IMR-90 (cell line): ENCODE measurements at regions not wholly inside any gene's neighbourhood (a gene's known extent, or its start where the extent isn't known, plus 50 kb on each side); places are given as distances from the start of the nearest gene placed in this dataset.
A peak's percentile ranks its signal among the peaks of the same experiment; 100 is the strongest.

ENCODE experiments used
- ATAC-seq: fragments of 200-7000 bp; cut with Tn5 transposase; 2 replicates; pipeline ENCODE4 v1.9.1; 2020; ENCODE audit warnings: low read depth, mild to moderate bottlenecking, moderate library complexity
- BruUV-seq: library from RNA; stranded (reverse); fragments of 400-500 nt; replicated peaks from 2 replicates; lab custom pipeline; 2021; lab: Mats Ljungman, UMichigan
- CTCF ChIA-PET: fragments of 300-600 bp; formaldehyde crosslinking; extraction: SDS; loops from one replicate; lab custom pipeline; 2021; ENCODE audit warnings: antibody characterized with exemption; lab: Yijun Ruan, JAX
- POLR2A ChIA-PET: fragments of 300-600 bp; sonication (Branson Sonifier 250); formaldehyde crosslinking; loops from one replicate; lab custom pipeline; 2022; ENCODE audit warnings: antibody characterized with exemption; ENCODE audit not compliant: unreplicated experiment; lab: Charles Lee
- DNase-seq: peaks from one replicate; pipeline ENCODE4 v3.0.0; 2013
- H2AFZ ChIP-seq: replicated peaks from 2 replicates; pipeline ENCODE3; 2013; ENCODE audit warnings: low read length, mild to moderate bottlenecking; ENCODE audit not compliant: poor library complexity
- H2AK5ac ChIP-seq: 2 replicates; pipeline ENCODE4 v1.6.1; 2013; ENCODE audit warnings: low read depth, low read length, inconsistent platforms
- H2AK9ac ChIP-seq: replicated peaks from 2 replicates; pipeline ENCODE3; 2013; ENCODE audit warnings: mild to moderate bottlenecking, low read depth, low read length, moderate library complexity; ENCODE audit not compliant: poor library complexity
- H2BK120ac ChIP-seq: 2 replicates; pipeline ENCODE4 v1.6.1; 2013; ENCODE audit warnings: low read depth, low read length, inconsistent platforms
- H2BK15ac ChIP-seq: 3 replicates; pipeline ENCODE4 v1.6.1; 2013; ENCODE audit warnings: low read depth, low read length, inconsistent platforms
- H2BK20ac ChIP-seq: 2 replicates; pipeline ENCODE4 v1.6.1; 2013; ENCODE audit warnings: low read depth, mild to moderate bottlenecking, inconsistent platforms, low read length, moderate library complexity
- H2BK5ac ChIP-seq: 2 replicates; pipeline ENCODE4 v1.6.1; 2013; ENCODE audit warnings: mild to moderate bottlenecking, low read depth, low read length, inconsistent platforms; ENCODE audit not compliant: poor library complexity, severe bottlenecking
- H3K14ac ChIP-seq: replicated peaks from 2 replicates; pipeline ENCODE4 v1.6.1; 2013; ENCODE audit warnings: low read depth, low read length, inconsistent platforms
- H3K18ac ChIP-seq: 2 replicates; pipeline ENCODE4 v1.6.1; 2013; ENCODE audit warnings: low read depth, low read length, control low read depth
- H3K23ac ChIP-seq: 2 replicates; pipeline ENCODE4 v1.6.1; 2013; ENCODE audit warnings: low read depth, low read length, inconsistent platforms
- H3K27ac ChIP-seq: 2 replicates; pipeline ENCODE4 v1.5.1; 2013; ENCODE audit warnings: mild to moderate bottlenecking, control low read depth, low read length; ENCODE audit not compliant: insufficient read depth
- H3K27me3 ChIP-seq: 2 replicates; pipeline ENCODE4 v1.6.1; 2013; ENCODE audit warnings: low read length; ENCODE audit not compliant: control insufficient read depth, insufficient read depth
- H3K36me3 ChIP-seq: 2 replicates; pipeline ENCODE4 v1.6.1; 2013; ENCODE audit warnings: low read length, mixed read lengths; ENCODE audit not compliant: control insufficient read depth, insufficient read depth
- H3K4ac ChIP-seq: 2 replicates; pipeline ENCODE4 v1.6.1; 2013; ENCODE audit warnings: low read depth, low read length, inconsistent platforms
- H3K4me1 ChIP-seq: 2 replicates; pipeline ENCODE4 v1.6.1; 2013; ENCODE audit warnings: low read length, mixed read lengths; ENCODE audit not compliant: control insufficient read depth, insufficient read depth
- H3K4me2 ChIP-seq: 2 replicates; pipeline ENCODE4 v1.6.1; 2013; ENCODE audit warnings: low read depth, mild to moderate bottlenecking, control low read depth, low read length, moderate library complexity
- H3K4me3 ChIP-seq: 2 replicates; pipeline ENCODE4 v1.5.1; 2013; ENCODE audit warnings: low read depth, mild to moderate bottlenecking, control low read depth, low read length, moderate library complexity; ENCODE audit not compliant: insufficient read depth
- H3K56ac ChIP-seq: 2 replicates; pipeline ENCODE4 v1.6.1; 2013; ENCODE audit warnings: low read length, inconsistent platforms; ENCODE audit not compliant: insufficient read depth; ENCODE audit errors: extremely low read depth
- H3K79me1 ChIP-seq, 2 experiments: 2 replicates each; pipeline ENCODE4 v1.6.1; 2013; ENCODE audit warnings: low read length in 2 of 2, inconsistent platforms in 1 of 2, low read depth in 1 of 2
- H3K9ac ChIP-seq: 2 replicates; pipeline ENCODE4 v1.6.1; 2013; ENCODE audit warnings: low read depth, low read length, control low read depth
- H3K9me1 ChIP-seq: 2 replicates; pipeline ENCODE4 v1.6.1; 2013; ENCODE audit warnings: low read length, inconsistent platforms; ENCODE audit not compliant: insufficient read depth
- H3K9me3 ChIP-seq: 2 replicates; pipeline ENCODE4 v1.6.1; 2013; ENCODE audit warnings: low read length; ENCODE audit not compliant: control insufficient read depth, insufficient read depth
- H4K20me1 ChIP-seq: 2 replicates; pipeline ENCODE4 v1.6.1; 2013; ENCODE audit warnings: low read length, inconsistent platforms; ENCODE audit not compliant: insufficient read depth
- H4K5ac ChIP-seq: 2 replicates; pipeline ENCODE4 v1.6.1; 2013; ENCODE audit warnings: mild to moderate bottlenecking, low read depth, low read length, control low read depth
- H4K8ac ChIP-seq, 2 experiments: 2 replicates each; pipeline ENCODE4 v1.6.1; 2013; ENCODE audit warnings: low read depth in 2 of 2, low read length in 2 of 2, control low read depth in 1 of 2, inconsistent platforms in 1 of 2
- H4K91ac ChIP-seq: 2 replicates; pipeline ENCODE4 v1.6.1; 2013; ENCODE audit warnings: low read depth, low read length, inconsistent platforms; ENCODE audit not compliant: insufficient read depth
- BHLHE40 ChIP-seq: fragments of 150-350 bp; IDR thresholded peaks from 2 replicates; pipeline ENCODE4 v1.6.1; 2016; ENCODE audit warnings: mild to moderate bottlenecking, low read depth, low read length
- CHD1 ChIP-seq: IDR thresholded peaks from 2 replicates; pipeline ENCODE4 v1.6.1; 2012; ENCODE audit warnings: low read depth, low read length, improper control_type of control experiment
- ELK1 ChIP-seq: fragments of 150-350 bp; IDR thresholded peaks from 2 replicates; pipeline ENCODE4 v1.6.1; 2016; ENCODE audit warnings: low read depth, mild to moderate bottlenecking, low read length, moderate library complexity, borderline replicate concordance
- FOS ChIP-seq: fragments of 150-350 bp; IDR thresholded peaks from 2 replicates; pipeline ENCODE4 v1.6.1; 2016; ENCODE audit warnings: low read depth, low read length
- MAFK ChIP-seq: IDR thresholded peaks from 2 replicates; pipeline ENCODE4 v1.6.1; 2012; ENCODE audit warnings: low read depth, low read length, improper control_type of control experiment
- MAZ ChIP-seq: IDR thresholded peaks from 2 replicates; pipeline ENCODE4 v1.6.1; 2012; ENCODE audit warnings: low read depth, mild to moderate bottlenecking, low read length, improper control_type of control experiment, moderate library complexity, borderline replicate concordance
- MXI1 ChIP-seq: IDR thresholded peaks from 2 replicates; pipeline ENCODE4 v1.6.1; 2012; ENCODE audit warnings: low read depth, mild to moderate bottlenecking, low read length, moderate library complexity, borderline replicate concordance
- NFE2L2 ChIP-seq: fragments of 150-350 bp; IDR thresholded peaks from 2 replicates; pipeline ENCODE4 v1.6.1; 2016; ENCODE audit warnings: low read depth, mild to moderate bottlenecking, low read length
- POLR2A ChIP-seq: IDR thresholded peaks from 2 replicates; pipeline ENCODE4 v1.6.1; 2012; ENCODE audit warnings: mild to moderate bottlenecking, low read depth, low read length
- RCOR1 ChIP-seq: IDR thresholded peaks from 2 replicates; pipeline ENCODE4 v1.6.1; 2012; ENCODE audit warnings: mild to moderate bottlenecking, low read length, improper control_type of control experiment; ENCODE audit not compliant: insufficient replicate concordance
- WGBS, 2 experiments: methylation state at CpG; one replicate each; pipeline versions ENCODE4 v1.1.5 to v1.1.7; 2013; ENCODE audit warnings: missing lambda C conversion rate in 2 of 2; ENCODE audit not compliant: insufficient read length in 1 of 2; ENCODE audit errors: extremely low coverage in 2 of 2; 5-methylcytosine and 5-hydroxymethylcytosine counted together
- dilution Hi-C: fragments of 300-500 bp; cut with HindIII; formaldehyde crosslinking; loops from one replicate; pipeline ENCODE4 v1.14.3; 2018; ENCODE audit warnings: low sequenced_read_pairs; ENCODE audit not compliant: unreplicated experiment
- in situ Hi-C: fragments of 300-500 bp; cut with MboI; formaldehyde crosslinking; loops from 3 replicates; pipeline ENCODE4 v1.14.3; 2019; ENCODE audit warnings: low sequenced_read_pairs, inconsistent platforms, mixed read lengths
- intact Hi-C: fragments of 100-400 bp; cut with micrococcal nuclease; formaldehyde crosslinking; loops from 2 replicates; pipeline ENCODE4 v1.10.0; 2022

GRCh38 chr6:159422041-159422984, 253.1 kb downstream of the FNDC1 start:
- Histone ChIP-seq H3K79me1 (no peaks in the 10 kb centered on the region), H4K8ac (no peak overlapping the region), H3K4ac (no peak overlapping the region), H2BK15ac (no peak overlapping the region), H3K36me3 (no peaks in the 10 kb centered on the region), H3K9me3 (peaks cover 5% of the 10 kb centered on the region), H3K4me2 (no peak overlapping the region), H2BK20ac (no peak overlapping the region), H2AK5ac (no peak overlapping the region), H3K9ac (no peak overlapping the region), H2AFZ (peak overlapping the region; percentile 32), H3K27me3 (no peaks in the 10 kb centered on the region), H3K18ac (no peak overlapping the region), H2BK120ac (no peak overlapping the region), H3K27ac (no peak overlapping the region), H2BK5ac (no peak overlapping the region), H4K5ac (no peak overlapping the region), H3K23ac (no peak overlapping the region), H4K20me1 (no peaks in the 10 kb centered on the region), H3K14ac (no peak overlapping the region), H4K91ac (no peak overlapping the region), H2AK9ac (no peak overlapping the region), H3K56ac (no peak overlapping the region), H3K4me1 (no peaks in the 10 kb centered on the region), H3K9me1 (no peaks in the 10 kb centered on the region), H3K4me3 (no peak overlapping the region)
- dilution Hi-C loops (no loop called here), intact Hi-C loops (no loop called here), in situ Hi-C loops (no loop called here)
- ChIA-PET CTCF (no interaction called here), POLR2A (no interaction called here)
- TF ChIP-seq MXI1 = no peak
- no peak for TF ChIP-seq FOS
- no peak for TF ChIP-seq POLR2A
- no peak for TF ChIP-seq RCOR1
- no peak for TF ChIP-seq MAZ
- no peak for TF ChIP-seq ELK1
- TF ChIP-seq CHD1 = no peak
- no peak for TF ChIP-seq NFE2L2
- TF ChIP-seq MAFK = no peak
- no peak for TF ChIP-seq BHLHE40
- ATAC-seq (no peak), DNase-seq (no peak)
- no TSS peak for BruUV-seq
- 14% methylated on average over 1 of the region's 20 CpGs; no CpG with 5 or more reads in 1 of the 2 experiments for WGBS, 2 experiments
